SH-SY5Y (cell line): ENCODE measurements at regions not wholly inside any gene's neighbourhood (a gene's known extent, or its start where the extent isn't known, plus 50 kb on each side); places are given as distances from the start of the nearest gene placed in this dataset.

Source experiments
- GATA2 ChIP-seq: IDR thresholded peaks from 2 replicates; pipeline ENCODE4 v1.6.1; 2011; ENCODE audit warnings: mild to moderate bottlenecking, low read depth, low read length
- GATA3 ChIP-seq: IDR thresholded peaks from 2 replicates; pipeline ENCODE4 v1.6.1; 2011; ENCODE audit warnings: low read depth, mild to moderate bottlenecking, low read length, moderate library complexity

DNA sequence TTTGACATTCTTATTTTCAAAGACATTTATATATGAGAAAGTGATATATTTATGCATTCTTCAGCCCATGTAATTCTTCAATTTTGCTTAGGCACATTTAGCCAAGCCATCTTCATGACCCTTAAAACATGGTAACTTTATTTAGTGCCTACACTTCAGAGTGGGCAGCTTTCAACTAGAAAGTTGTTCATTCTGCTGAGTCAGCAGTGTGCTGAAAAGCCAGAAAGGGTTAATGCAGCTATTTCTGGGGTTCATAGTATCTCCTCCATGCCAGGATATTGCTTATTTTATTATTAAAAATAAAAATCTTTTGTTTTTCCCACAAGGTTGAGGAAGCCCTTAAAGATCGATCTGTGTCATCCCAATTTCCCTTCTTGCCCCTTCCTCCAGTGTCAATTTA is 79.2 kb downstream of the EDN1 start:
- no peak for TF ChIP-seq GATA2
- TF ChIP-seq GATA3 = no peak
